CD4-positive, alpha-beta T cell treated with Interleukin-12 subunit alpha and Interleukin-12 subunit beta, for 1 hour (primary cell): ENCODE measurements at regions not wholly inside any gene's neighbourhood (a gene's known extent, or its start where the extent isn't known, plus 50 kb on each side); places are given as distances from the start of the nearest gene placed in this dataset.
"Not testable (repeated sequence)": the region's sequence is repeated elsewhere in the genome, so short reads cannot be mapped to it uniquely, and the experiment has no call there.

ENCODE experiments used
- DNase-seq: peaks from one replicate; pipeline ENCODE4 v3.0.0-alpha.2; 2020

DNA sequence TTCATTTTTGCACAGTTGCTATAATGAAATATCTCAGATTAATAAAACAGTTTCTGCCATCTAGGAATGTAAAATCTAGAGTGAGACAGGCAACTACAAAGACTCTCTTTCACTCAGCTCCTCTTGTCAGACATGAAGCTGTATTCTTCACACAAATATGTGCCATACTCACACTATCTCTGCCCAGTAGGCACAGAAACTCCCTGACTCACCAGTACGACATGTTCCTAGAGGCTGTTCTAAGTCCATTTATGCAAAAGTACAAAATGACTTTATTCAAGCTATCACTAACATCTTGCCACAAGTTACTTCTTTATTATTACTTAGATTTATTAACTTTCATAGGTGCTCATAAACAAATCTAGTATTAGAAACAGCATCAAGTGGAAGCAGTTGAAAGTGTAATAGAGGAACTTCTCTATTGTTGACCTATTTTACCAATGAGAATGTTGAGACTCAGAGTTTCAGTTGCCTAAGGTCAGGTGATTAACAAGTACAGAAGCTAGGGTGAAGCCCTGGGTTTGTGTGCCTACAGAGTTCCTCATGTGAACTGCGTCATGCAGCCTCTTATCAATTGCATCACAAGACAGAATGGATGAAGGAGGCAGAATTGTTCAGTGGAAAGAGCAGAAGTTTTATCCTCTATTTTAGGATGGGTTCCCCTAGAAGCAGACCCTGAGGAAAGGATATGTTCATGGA, 98.9 kb downstream of the RGS2 start:
- DNase-seq, result no peak

DNA sequence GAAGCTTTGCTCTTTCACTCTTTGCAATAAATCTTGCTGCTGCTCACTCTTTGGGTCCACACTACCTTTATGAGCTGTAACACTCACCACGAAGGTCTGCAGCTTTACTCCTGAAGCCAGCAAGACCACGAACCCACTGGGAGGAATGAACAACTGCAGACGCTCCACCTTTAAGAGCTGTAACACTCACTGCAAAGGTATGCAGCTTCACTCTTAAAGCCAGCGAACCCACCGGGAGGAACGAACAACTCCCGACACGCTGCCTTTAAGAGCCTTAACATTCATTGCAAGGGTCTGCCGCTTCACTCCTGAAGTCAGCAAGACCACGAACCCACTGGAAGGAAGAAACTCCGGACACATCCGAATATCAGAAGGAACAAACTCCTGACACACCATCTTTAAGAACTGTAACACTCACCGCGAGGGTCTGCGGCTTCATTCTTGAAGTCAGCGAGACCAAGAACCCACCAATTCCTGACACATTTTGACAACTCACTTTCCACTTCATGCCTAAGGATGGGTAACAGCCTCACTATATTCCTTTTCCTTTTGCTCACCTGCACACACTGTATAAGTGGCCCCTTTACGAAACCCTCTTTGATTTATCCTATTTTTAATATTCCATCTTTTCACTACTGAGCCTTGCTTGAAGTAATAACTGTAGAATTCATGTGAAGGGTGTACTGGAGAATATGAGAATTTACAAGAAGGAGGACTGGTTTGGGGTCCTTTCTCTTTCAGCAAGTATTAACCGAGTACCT, 103.2 kb downstream of the RGS2 start:
- not testable (repeated sequence) for DNase-seq

DNA sequence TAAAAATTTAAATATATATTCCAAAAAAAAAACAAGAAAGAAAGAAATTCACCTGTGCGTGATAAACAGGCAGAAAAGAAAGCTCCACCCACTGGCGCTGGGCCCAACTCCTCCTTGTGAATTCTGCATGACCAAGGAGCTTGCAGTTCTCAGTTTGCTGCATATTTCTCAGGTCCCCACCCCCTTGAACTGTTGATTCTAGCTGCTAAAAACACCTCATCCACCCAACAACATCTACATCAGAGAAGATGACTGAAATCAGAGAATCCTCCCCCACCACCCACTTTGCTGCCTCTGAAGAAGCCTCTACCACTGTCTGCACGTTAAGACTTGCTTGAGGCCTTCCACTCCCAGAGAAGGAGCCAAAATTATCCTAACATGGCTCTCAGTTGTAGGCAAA, 104.8 kb downstream of the RGS2 start:
- no peak for DNase-seq

DNA sequence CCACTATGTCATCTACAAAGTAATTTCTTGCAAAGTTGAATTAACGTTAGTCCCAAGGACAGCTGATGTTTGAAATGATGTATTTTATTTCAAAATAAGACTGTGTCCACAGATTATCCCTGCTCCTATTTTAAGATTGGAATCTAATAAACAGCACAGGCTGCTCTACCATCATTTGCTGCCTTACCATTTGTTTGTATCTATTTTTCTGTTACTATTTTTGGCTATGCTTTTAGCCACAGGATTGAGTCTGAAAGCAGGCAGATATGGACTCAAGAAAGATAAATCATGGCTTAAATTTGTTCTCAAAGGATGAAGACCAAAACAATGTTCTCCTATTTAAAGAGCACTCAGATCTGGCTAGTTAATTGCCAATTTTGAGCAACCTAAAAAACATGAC, 105.3 kb downstream of the RGS2 start:
- no peak for DNase-seq

DNA sequence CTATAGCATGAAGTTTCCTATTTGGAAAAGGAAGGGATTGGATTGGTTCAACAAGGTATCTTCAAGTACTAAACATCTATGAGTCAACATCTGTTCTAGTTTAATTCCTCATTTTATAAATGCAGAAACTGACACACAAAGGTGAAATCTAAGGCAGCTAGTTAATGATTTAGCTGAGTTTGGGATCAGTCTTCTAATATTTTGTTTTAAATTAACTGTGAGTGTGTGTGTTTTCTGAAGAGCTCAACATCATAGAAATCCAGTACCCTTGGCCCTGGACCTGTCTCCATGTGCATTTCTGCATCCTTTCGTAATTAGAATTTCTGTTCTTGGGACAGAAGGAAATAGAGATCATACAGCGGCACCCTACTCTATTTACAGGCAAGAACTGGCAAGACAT, 105.9 kb downstream of the RGS2 start:
- DNase-seq, result no peak

DNA sequence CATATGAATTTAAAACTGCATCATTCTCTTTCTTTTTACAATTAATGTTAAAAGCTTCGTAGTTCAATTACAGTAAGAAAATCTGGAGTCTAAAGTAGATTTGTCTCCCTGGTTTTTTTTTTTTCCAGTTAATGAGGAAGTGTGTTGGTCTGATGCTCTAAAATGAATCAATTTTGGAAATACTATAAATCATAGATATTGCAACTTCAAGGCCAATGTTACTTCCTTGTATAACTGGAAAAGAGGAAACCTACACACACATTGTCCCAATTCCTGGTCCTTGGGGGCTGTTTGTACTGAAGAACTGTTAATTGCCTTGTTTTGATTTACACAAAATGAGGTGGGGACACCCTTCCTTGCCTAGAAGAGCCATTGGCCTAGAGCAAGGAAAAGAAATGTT, 107.2 kb downstream of the RGS2 start:
- DNase-seq, result no peak

DNA sequence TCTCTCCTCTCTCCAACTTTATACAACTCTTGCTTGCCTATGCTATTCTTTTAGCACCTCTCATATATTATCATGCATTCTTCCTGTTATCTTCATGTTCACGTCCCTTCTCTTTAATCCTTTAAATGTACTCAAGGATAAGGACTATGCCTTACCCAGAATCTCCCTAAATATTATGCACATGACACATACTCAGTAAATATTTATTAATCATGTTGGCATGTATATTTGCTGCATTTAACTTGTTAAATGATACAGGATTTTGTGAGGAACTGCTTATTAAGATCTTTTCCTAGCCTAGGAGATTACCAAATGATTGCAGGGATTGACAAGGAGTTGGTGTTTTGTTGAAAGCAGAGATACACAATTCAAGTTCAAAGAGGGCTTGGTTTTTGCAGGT, 109.4 kb downstream of the RGS2 start:
- no peak for DNase-seq

DNA sequence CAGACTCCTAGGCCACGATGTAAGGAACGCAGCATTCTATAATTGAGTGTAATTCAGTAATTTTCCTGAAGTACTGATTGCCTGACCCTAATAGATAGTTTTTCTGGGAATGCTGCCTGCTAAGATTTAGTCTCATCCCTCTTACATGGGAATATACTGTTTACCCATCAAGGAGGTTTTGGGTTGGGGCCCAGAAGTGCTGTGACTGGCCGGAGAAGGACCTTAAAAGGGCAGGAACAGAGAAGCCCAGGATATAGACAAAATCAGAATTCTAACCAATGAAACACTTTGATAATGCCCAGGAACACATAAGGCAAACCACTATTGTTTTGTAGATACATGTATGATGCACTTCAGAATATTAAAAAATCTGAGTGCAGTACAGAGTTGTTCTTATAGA, 111.6 kb downstream of the RGS2 start:
- DNase-seq, result no peak

DNA sequence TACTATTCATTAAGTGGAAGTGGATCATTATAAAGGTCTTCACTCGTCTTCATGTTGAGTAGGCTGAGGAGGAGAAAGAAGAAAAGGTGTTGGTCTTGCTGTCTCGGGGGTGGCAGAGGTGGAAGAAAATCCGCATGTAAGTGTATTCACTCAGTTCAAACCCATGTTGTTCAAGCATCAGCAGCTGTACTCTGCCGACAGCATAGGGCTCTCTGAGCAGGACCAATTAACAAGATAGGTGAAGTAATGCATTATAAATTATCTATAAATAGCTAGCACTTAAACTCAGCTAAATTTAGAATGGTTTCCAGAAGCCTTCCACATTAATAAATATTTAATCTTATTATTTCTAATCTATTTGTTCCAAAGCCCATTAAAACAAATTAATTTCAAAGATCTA, 116.8 kb downstream of the RGS2 start:
- no peak for DNase-seq

DNA sequence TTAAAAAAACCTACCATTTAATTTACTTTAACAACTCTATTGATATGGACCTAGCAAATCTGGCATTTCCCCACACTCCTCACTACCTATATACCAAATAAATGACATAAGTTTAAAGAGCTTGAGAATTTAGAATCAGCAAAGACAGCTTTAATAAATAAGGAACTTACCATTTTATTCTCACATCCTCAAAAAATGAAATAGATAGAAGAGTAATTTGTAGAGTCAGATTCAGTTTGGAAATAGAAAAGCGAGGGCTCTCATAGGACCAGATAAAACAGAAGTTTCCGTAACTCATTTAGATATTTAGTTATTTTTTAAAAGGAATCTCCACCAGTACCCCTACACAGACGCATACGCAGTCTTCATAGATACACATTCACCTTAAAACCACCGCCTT, 117.9 kb downstream of the RGS2 start:
- DNase-seq, result no peak

DNA sequence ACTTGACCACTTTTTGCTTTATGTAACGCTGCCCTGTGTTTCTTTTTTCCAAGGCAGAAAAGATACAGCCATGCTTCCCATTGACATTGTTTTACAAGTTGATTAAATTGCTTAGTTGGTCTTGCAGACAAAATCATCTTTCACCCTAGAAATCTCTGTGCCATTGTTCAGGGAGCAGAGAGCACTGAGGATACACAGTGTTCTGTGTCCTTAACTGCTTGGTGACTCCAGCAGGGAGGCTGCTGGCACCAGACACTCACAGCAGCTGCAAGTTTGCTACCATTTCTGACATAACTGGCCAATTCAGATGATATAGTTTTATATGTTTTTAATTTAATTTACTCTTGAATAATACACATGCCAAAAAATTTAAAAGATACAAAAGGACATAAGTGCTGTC, 118.7 kb downstream of the RGS2 start:
- no peak for DNase-seq

DNA sequence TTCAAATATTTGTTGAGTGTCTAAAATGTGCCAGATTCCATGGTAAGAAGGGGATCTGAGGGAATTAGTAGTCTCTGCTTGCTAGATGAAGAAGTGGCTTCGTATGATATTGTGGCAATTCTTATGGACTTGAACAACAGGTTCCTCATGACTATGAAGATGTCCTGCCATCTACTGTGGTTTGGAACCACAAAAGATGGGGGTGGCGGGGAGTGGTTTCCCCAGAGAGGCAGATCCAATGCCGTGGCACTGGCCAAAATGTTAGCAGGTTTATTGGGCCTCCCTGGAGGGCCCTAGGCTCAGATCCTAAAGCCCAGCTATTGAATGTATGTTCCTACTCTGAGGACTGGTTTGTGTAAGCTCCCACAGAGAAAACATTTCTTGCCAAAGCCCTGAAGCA, 120.8 kb downstream of the RGS2 start:
- no peak for DNase-seq

DNA sequence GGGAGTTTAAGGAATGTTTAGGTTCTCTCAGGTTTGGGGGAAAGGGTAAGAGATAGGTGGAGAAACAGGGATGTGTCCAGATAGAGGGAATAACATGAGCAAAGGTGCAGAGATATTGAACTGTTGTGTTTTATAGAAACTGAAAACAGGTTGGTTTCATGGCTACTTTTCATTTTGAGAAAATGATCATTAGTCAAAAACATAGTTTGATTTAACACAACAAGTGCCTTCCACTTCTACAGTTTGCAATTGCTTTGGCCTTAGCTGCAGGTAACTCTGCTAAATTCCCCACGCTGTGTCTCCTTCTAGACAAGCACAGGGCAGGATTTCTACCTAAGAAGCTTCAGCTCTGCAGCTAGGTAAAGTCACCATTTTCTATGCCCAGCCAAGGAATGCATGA, 124.9 kb downstream of the RGS2 start:
- no peak for DNase-seq

DNA sequence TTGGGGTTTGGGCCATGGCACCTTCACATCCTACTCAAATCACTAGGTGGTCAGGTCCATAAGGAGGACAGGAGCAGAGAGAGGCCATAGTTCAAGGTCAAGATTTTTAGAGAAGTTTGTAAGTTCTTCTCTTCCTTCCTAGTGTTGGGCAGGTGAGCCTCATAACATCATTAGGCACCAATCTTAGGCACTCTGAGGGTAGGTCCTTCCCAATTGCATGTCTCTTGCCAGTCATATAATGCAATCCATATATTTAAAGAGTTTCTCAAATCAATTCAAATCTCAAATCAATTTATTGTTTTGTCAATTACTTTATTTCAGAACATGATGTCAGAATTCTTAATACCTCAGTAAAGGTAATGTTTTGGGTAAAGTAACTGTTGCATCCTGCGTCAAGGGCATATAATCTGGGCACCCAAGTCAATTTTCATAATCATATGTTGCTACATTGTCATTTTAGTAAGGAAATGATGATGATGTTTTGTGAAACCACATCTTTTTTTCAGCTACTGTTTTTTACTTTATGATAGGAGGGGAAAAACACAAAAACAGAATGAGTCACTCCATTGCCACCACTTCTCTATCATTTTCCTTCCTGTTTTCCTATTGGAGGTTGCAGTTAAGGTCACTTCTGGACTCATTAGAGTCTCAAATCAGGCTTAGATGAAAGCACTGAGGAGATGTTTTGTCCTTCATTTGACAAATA, 122.7 kb downstream of the UCHL5 start:
- peak; percentile 11 for DNase-seq

DNA sequence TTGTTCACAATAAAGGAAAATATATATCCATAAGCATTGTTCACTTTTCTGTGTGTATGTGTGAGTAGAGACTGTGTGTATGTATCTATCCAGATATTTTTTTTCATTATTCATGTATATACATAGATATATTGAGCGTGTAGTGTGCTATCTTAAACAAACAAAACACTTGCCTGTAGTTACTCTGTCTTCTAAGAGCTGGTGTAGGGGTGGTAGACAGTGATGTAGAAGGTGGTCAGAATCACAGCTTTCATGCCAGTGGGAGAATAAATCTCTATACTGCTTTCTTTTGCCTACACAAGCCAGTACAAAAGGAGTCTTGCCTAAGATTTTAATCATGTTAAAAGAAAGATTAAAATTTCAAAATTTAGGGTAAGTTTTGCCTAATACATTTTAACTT, 122.0 kb downstream of the UCHL5 start:
- no peak for DNase-seq

DNA sequence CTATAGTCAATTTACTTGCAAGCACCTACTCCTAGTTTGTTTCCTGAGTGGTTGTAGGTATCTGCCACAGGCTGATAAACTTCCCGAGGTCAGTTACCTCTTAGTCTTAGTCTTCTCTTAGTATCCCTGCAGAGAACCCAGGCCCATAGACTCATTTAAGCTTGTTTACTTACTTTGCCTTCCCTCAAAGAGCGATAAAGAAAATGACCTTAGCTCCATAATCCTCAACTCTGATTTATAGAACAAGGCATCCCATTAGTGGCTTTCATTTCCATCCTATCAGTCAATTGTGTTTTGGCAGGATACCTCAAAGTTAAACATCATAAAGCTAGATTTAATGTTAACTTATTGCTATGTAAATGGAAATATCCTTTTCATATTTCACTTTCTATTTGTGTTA, 119.7 kb downstream of the UCHL5 start:
- no peak for DNase-seq

DNA sequence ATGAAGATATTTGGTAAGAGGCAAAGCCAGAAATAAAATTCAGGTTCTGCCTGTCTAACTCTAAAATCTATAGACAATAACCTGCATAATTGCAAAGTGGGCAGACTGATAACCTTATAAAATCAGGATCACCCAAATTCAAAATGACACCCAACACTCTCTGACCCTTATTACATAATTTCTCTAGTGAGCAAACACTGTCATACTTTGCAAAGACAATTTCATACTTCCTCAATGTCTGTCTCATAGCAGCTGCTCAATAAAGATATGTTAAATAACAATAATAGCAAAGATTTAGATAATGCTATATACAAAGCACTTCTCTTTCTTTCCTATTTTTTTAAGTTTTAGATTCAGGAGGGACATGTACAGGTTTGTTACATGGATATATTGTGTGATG, 118.5 kb downstream of the UCHL5 start:
- no peak for DNase-seq

DNA sequence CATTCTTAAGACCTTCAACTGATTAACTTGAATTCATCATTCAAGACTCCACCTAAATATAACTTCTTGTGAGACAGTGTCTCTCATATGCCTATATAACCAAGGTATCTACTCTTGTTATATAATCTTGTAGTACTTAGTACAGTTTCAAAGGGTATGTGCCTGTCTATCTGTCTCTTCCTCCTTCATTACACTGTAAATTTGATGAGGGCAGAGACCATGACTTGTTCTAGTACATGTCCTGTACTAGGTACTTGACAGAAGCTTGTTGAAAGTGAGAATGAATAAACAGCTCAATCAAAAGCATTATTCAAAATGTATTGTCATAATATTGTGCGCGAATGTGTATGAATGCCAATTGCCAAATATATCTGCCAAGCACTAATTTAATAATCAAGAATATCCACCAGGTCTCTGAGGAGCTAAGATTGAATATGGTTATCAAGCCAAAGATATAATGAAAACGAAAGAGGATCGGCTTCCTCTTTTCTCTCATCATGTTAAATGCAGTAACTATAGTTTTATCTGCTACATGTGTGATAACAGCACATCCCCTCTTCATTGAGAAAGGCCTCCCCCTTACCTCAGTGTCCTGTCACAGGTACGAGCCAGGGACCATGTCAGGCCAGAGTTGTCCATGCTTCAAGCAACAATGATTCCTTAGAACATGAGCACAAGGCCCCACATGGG, 117.3 kb downstream of the UCHL5 start:
- no peak for DNase-seq

DNA sequence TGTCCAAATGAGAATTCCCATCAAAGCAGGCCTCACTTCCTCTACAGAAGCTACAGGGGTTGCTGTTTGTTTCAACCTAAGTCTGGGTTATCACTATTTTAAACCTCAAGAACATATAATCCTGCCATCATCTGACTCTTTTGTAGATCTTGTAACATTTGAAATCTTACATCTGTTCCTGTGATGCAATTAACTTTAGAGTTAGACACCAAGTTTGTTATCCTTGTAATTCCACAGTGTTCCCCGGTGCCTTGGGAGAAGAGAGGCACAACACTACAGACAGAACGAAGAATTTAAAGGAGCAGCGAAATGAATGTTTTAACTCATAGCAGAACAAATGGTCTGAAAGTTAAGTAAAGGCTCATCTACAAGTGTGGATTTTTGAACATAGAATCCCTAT, 116.1 kb downstream of the UCHL5 start:
- DNase-seq, result no peak

DNA sequence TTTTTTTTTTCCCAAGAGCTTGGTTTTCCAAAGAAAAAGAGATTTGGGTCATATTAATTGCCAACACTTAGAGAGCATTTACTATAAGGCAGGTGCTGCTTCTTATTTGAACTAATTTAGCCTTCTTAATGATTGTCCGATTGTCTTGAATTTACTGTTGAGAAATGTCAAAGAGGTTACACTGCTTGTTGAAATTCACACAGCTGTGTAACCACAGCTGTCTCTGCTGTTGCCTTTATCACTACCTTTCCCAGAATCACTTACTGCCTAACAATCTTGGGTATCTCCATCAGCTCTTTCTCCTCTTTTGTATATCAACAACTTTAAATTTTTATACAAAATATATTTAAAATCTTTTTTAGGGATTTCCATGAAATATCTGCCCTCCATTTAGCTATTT, 115.6 kb downstream of the UCHL5 start:
- no peak for DNase-seq

DNA sequence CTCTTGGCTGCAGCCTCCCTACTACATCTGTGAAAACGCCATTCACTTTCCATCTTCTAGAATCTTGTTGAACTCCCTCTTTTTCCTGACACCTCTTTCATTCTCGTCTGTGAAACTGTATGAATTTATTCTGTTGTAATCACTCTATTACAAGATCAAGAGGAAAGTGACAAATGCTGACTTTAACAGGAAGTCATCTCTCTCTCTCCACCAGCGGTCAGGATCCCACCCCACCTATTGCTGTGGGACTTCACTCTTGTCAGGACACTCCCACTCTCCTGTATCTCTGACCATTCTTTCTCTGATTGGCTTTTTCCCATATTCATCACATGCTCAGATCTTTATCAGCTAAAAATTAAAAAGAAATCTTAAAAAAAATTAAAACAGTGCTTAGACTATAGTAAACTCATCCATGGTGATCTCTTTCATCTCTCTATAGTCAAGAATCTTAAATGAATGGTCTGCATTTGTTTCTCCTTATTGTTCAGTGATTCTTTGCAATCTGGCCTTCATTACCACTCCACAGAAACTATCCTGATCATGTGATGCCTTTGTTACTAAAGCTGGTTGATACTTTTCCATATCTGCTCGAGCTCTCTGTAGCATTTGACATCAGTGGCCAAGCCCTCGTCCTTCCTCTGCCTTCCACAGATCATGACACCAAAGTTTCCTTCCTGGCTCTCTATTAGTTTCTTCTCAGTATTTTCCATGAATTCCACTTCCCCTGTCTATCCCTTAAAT, 113.6 kb downstream of the UCHL5 start:
- DNase-seq, result no peak

DNA sequence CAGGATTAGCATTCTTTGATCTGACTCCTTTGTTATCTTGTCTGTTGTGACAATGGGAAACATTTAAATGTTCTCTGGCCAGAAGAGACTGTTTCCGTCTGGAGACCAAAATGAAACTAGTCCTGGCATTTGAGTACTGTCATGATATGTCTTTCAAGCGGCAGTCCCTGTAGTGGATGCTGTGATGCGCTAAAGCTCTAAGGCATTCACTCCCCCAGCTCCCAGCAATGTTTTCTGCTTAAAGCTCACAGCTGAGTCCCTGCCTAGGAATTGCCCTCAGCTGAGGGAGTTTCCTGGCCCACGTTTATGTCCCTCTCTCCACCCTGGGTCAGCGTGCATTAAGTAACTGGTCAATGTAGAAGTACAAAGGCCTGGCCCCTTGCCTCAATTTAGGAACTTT, 109.4 kb downstream of the UCHL5 start:
- no peak for DNase-seq

DNA sequence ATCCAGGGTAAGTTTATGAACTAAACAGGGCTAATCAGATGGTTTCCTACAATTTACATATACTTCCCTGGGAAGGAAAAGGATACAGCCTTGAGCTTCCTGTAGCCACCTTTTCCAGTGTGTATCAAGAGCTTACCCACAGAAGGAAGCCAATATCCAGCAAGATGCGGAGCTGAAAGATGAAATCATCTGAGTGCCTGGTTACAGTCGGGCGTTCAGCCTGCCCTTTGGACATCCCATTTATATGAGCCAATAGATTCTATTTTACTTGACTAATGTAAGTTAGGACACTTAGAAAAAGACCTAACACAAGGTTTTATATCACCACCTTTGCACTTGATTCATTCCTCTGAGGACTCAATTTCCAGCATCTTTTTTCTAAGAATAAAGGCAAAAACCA, 108.2 kb downstream of the UCHL5 start:
- no peak for DNase-seq
